CD4-positive, alpha-beta T cell treated with Interleukin-12 subunit alpha and Interleukin-12 subunit beta, for 1 hour (primary cell): ENCODE measurements at regions not wholly inside any gene's neighbourhood (a gene's known extent, or its start where the extent isn't known, plus 50 kb on each side); places are given as distances from the start of the nearest gene placed in this dataset.
"Not testable (repeated sequence)": the region's sequence is repeated elsewhere in the genome, so short reads cannot be mapped to it uniquely, and the experiment has no call there.

Experiments
- DNase-seq: peaks from one replicate; pipeline ENCODE4 v3.0.0-alpha.2; 2020

DNA sequence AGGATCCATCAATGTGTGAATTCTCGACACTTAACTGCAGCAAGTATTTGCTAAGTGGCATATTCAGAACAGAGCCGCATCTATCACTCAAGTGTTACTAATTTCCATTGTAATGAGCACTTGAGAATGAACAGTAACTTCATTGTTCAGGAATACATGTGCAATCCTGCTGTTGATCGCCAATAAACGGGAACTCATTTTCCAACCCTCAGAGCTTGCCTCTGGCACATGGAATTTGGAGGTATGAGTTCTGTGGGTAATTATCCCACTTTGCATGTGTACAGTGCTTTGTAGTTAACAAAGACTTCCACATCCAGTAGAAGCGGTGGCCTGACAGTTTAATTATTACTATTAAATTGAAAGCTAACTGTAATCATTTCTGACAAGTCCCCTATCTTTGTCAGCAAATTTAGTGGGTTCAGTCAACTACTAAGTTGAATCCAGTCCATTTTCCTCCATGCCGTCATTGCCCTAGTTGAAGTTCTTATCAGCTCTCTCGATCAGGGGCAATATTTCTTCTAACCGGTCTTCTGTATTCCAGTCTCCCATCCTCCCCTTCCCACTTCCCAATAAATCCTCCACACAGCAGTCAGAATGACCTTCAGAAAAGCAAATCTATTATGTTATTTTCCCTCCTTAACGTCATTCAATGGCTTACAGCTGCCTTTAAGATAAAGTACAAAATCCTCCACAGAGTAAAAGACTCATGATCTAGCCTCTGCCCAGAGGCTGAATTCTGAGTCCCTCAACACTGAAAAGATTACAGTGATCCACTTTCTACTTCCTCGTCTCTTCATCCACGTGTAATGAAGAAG is 62.4 kb upstream of the GBA3 start:
- DNase-seq, result not testable (repeated sequence)

DNA sequence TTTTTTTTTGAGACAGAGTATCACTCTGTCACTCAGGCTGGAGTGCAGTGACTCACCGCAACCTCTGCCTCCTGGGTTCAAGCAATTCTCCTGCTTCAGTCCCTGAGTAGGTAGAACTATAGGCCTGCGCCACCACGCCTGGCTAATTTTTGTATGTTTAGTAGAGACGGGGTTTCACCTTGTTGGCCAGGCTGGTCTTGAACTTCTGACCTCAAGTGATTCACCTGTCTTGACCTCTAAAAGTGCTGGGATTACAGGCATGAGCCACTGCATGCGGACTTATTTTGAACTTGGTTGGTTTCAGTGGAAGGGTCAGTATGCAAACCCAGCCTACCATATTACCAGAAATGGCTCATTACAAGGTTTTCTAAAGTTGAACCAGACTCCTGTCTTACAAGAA is 61.6 kb upstream of the GBA3 start:
- DNase-seq, result not testable (repeated sequence)

DNA sequence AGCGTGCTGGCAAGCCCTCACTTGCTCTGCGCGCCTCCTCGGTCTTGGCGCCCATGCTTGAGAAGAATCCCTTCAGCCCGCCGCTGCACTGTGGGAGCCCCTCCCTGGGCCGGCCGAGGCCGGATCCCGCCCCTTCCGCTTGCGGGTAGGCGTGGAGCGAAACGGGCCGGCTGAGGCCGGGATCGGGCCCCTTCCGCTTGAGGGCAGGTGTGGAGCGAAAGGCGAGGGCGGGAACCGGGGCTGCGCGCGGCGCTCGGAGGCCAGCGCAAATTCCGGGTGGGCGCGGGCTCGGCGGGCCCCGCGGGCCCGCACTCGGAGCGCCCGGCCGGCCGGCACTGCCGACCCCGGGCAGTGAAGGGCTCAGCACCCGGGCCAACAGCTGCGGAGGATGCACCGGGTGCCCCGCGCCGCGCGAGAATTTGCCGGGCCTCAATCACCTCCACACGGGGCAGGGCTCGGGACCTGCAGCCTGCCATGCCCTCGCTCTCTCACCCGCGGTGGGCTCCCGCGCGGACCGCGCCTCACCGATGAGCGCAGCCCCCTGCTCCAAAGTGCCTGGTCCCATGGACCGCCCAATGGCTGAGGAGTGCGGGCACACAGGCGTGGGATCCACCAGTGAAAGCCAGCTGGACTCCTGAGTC is 58.1 kb upstream of the GBA3 start:
- no peak for DNase-seq

DNA sequence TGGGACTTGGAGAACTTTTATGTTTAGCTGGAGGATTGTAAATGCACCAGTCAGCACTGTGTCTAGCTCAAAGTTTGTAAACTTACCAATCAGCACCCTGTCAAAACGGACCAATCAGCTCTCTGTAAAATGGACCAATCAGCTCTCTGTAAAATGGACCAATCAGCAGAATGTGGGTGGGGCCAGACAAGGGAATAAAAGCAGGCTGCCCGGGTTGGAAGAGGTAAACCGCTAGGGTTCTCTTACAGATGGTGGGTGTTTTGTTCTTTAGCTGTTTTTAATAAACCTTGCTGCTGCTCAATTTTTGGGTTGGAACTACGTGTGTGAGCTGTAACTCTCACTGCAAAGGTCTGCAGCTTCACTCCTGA is 57.6 kb upstream of the GBA3 start:
- not testable (repeated sequence) for DNase-seq

DNA sequence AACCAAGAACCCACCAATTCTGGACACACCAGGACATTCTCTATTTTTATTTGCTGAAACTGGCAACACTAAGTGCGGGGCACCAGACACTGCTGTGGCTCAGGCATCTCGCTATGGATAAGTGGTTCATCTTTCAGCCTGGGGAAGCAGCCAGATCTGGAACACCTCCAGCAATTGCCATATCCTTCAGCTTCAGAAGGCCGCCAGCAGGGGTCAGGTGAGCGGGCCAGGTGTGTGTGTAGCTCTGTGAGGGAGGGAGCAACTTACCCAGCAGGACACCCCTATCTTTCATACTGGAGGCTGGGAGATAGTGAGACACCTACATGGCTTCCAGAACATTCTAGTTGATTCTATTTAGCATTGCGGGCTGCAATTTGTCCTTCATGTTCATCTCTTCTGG is 57.0 kb upstream of the GBA3 start:
- no peak for DNase-seq

DNA sequence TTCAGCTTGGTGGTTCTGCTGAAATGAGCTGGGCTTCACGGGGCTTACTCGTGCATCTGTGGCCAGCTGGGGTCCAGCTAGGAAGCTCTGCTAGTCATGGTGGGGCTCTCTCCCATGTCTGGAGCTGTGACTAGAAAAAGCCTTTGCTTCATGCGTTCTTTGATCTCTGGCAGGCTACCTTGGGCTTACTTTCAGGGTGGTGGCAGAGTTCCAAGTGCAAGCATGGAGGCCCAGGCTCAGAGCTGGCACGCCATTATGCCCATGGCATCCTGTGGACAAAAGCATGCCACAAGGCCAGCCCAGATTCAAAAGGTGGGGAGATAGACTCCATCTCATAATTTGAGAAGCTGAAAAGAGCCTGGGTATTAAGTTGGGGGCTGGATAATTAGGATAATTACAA is 55.4 kb upstream of the GBA3 start:
- no peak for DNase-seq
